ENCODE measurements at regions not wholly inside any gene's neighbourhood (a gene's known extent, or its start where the extent isn't known, plus 50 kb on each side); places are given as distances from the start of the nearest gene placed in this dataset.

GRCh38 chr6:117771403-117771802 lies 96.1 kb downstream of the NUS1 start:
- TF ChIP-seq CTCF (IDR thresholded peaks at IDR 0.05; ENCODE audit: borderline replicate concordance, extremely low read depth, low read length, poor library complexity, severe bottlenecking) (no peak), EZH2 (IDR thresholded peaks at IDR 0.05; ENCODE audit: borderline replicate concordance, low read depth, low read length, severe bottlenecking) (no peak)
